GM12891 (cell line): ENCODE measurements at regions not wholly inside any gene's neighbourhood (a gene's known extent, or its start where the extent isn't known, plus 50 kb on each side); places are given as distances from the start of the nearest gene placed in this dataset.

Experiments
- POLR2AphosphoS5 ChIP-seq: IDR thresholded peaks from 2 replicates; pipeline ENCODE4 v1.6.1; 2011; ENCODE audit warnings: low read depth, low read length, control low read depth
- TAF1 ChIP-seq: IDR thresholded peaks from 2 replicates; pipeline ENCODE4 v1.6.1; 2011; ENCODE audit warnings: low read depth, low read length, control low read depth

DNA sequence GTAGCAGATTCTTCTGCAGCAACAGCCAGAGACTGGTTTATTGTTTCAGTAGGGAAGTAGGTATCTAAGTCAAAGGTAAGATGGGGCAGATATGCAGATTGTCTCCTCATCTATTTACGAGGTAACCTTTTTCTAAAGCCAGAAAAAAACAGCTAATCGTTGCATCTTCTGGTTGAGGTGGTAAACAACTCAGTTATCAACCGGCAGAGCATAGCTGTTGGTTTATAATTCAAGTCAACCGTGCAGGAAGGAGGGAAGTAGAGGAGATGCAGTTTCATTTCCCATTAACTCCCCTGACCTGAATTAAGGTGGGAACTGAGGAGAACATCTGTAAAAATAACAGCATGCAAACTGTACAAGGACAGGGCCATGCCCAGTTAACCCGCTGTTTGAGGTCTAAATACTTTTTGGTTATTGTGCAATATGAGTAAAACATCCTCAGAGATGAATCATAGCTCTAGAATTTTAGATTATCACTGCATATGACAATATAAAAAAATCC is 156.5 kb upstream of the ITGB1 start:
- TF ChIP-seq TAF1 (no peak), POLR2AphosphoS5 (no peak)
